OCI-LY7 (cell line): ENCODE measurements at regions not wholly inside any gene's neighbourhood (a gene's known extent, or its start where the extent isn't known, plus 50 kb on each side); places are given as distances from the start of the nearest gene placed in this dataset.

Experiments
- EZH2phosphoT487 ChIP-seq: fragments of 200-600 bp; sonication (generic); IDR thresholded peaks from 2 replicates; pipeline ENCODE4 v1.6.1; 2018; ENCODE audit warnings: low read depth, borderline replicate concordance, mild to moderate bottlenecking, mixed run types, antibody characterized with exemption, low read length, moderate library complexity, mixed read lengths
- TF ChIP-seq, protein P1 (sequence below): fragments of 200-600 bp; sonication (generic); conservative IDR thresholded peaks from 2 replicates; pipeline ENCODE4 v1.5.1; 2014; ENCODE audit warnings: mild to moderate bottlenecking, antibody characterized with exemption, low read length, moderate library complexity, mixed read lengths

DNA sequence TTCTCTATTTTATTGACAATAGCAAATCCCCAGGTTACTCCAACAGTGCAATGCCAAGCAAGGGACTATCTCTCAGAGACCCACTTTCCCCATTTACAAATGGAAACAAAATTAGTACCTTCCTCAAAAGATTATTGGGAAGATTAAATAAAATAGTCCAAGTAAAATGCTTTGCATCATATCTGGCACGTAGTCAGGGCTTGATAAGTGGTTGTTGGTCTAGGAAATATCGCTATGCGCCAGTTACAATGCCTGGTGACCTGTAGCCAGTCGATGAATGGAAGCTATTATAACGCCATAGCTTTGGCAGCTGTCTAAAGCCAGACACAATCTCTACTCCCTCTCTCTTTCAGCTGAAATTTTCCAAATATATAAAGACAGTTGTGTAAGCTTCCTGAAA is 220.3 kb downstream of the RAP2A start:
- TF ChIP-seq, protein P1, sequence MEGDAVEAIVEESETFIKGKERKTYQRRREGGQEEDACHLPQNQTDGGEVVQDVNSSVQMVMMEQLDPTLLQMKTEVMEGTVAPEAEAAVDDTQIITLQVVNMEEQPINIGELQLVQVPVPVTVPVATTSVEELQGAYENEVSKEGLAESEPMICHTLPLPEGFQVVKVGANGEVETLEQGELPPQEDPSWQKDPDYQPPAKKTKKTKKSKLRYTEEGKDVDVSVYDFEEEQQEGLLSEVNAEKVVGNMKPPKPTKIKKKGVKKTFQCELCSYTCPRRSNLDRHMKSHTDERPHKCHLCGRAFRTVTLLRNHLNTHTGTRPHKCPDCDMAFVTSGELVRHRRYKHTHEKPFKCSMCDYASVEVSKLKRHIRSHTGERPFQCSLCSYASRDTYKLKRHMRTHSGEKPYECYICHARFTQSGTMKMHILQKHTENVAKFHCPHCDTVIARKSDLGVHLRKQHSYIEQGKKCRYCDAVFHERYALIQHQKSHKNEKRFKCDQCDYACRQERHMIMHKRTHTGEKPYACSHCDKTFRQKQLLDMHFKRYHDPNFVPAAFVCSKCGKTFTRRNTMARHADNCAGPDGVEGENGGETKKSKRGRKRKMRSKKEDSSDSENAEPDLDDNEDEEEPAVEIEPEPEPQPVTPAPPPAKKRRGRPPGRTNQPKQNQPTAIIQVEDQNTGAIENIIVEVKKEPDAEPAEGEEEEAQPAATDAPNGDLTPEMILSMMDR: no peak
- no peak for TF ChIP-seq EZH2phosphoT487
